Epithelial cell of prostate (primary cell): ENCODE measurements at regions not wholly inside any gene's neighbourhood (a gene's known extent, or its start where the extent isn't known, plus 50 kb on each side); places are given as distances from the start of the nearest gene placed in this dataset.

Experiments used
- DNase-seq: peaks from one replicate; pipeline ENCODE4 v3.0.0-alpha.2; 2011; ENCODE audit warnings: low read depth, low spot score
- H3K27ac ChIP-seq: fragments of 450-650 bp; 2 replicates; pipeline ENCODE4 v1.5.1; 2017; ENCODE audit warnings: mild to moderate bottlenecking

GRCh38 chr3:65060904-65061303 lies 373.1 kb upstream of the ADAMTS9 start:
- H3K27ac ChIP-seq, result no peak overlapping the region
- DNase-seq, result no peak

GRCh38 chr3:65052101-65052500 lies 364.3 kb upstream of the ADAMTS9 start:
- no peak for DNase-seq
- H3K27ac ChIP-seq, result no peak overlapping the region

- DNase-seq, result no peak
- peak overlapping the region; percentile 30 for H3K27ac ChIP-seq
Measured at GRCh38 chr3:65048151-65048550, 360.4 kb upstream of the ADAMTS9 start.

- DNase-seq, result no peak
- no peak overlapping the region for H3K27ac ChIP-seq
Measured at GRCh38 chr3:65045138-65045537, 357.3 kb upstream of the ADAMTS9 start.

- no peak overlapping the region for H3K27ac ChIP-seq
- no peak for DNase-seq
Measured at GRCh38 chr3:65044401-65044800, 356.6 kb upstream of the ADAMTS9 start.

GRCh38 chr3:65042675-65043074 lies 354.9 kb upstream of the ADAMTS9 start:
- H3K27ac ChIP-seq, result no peak overlapping the region
- DNase-seq, result no peak

- H3K27ac ChIP-seq, result no peak overlapping the region
- no peak for DNase-seq
Measured at GRCh38 chr3:65039754-65040210, 352.0 kb upstream of the ADAMTS9 start.

- H3K27ac ChIP-seq, result no peak overlapping the region
- DNase-seq, result no peak
Measured at GRCh38 chr3:65037861-65038260, 350.1 kb upstream of the ADAMTS9 start.

- H3K27ac ChIP-seq, result no peak overlapping the region
- DNase-seq, result no peak
Measured at GRCh38 chr3:65035246-65035645, 347.4 kb upstream of the ADAMTS9 start.

GRCh38 chr3:65033576-65033975 lies 345.8 kb upstream of the ADAMTS9 start:
- no peak for DNase-seq
- H3K27ac ChIP-seq, result no peak overlapping the region

GRCh38 chr3:65030847-65031463 lies 343.2 kb upstream of the ADAMTS9 start:
- DNase-seq, result peak; percentile 69

GRCh38 chr3:65030014-65030627 lies 342.3 kb upstream of the ADAMTS9 start:
- no peak for DNase-seq
- no peak overlapping the region for H3K27ac ChIP-seq

More at GRCh38 chr3:65030847-65031463, 343.2 kb upstream of the ADAMTS9 start:
- H3K27ac ChIP-seq, result no peak overlapping the region

- DNase-seq, result no peak
- no peak overlapping the region for H3K27ac ChIP-seq
Measured at GRCh38 chr3:65029130-65029529, 341.3 kb upstream of the ADAMTS9 start.

- no peak for DNase-seq
- H3K27ac ChIP-seq, result no peak overlapping the region
Measured at GRCh38 chr3:65028024-65028423, 340.2 kb upstream of the ADAMTS9 start.

- H3K27ac ChIP-seq, result no peak overlapping the region
- DNase-seq, result no peak
Measured at GRCh38 chr3:65027335-65027734, 339.5 kb upstream of the ADAMTS9 start.

GRCh38 chr3:65026151-65026550 lies 338.4 kb upstream of the ADAMTS9 start:
- H3K27ac ChIP-seq, result no peak overlapping the region
- DNase-seq, result no peak

- H3K27ac ChIP-seq, result no peak overlapping the region
- DNase-seq, result no peak
Measured at GRCh38 chr3:65024148-65024547, 336.3 kb upstream of the ADAMTS9 start.

- H3K27ac ChIP-seq, result no peak overlapping the region
- DNase-seq, result no peak
Measured at GRCh38 chr3:65020281-65021160, 332.7 kb upstream of the ADAMTS9 start.

GRCh38 chr3:65019443-65020055 lies 331.7 kb upstream of the ADAMTS9 start:
- peak; percentile 20 for DNase-seq
- no peak overlapping the region for H3K27ac ChIP-seq

GRCh38 chr3:65018801-65019200 lies 331.0 kb upstream of the ADAMTS9 start:
- H3K27ac ChIP-seq, result no peak overlapping the region
- no peak for DNase-seq

- DNase-seq, result no peak
- H3K27ac ChIP-seq, result no peak overlapping the region
Measured at GRCh38 chr3:65017359-65017758, 329.6 kb upstream of the ADAMTS9 start.
